ENCODE measurements at regions not wholly inside any gene's neighbourhood (a gene's known extent, or its start where the extent isn't known, plus 50 kb on each side); places are given as distances from the start of the nearest gene placed in this dataset.
"Not testable (repeated sequence)": the region's sequence is repeated elsewhere in the genome, so short reads cannot be mapped to it uniquely, and the experiment has no call there.

DNA sequence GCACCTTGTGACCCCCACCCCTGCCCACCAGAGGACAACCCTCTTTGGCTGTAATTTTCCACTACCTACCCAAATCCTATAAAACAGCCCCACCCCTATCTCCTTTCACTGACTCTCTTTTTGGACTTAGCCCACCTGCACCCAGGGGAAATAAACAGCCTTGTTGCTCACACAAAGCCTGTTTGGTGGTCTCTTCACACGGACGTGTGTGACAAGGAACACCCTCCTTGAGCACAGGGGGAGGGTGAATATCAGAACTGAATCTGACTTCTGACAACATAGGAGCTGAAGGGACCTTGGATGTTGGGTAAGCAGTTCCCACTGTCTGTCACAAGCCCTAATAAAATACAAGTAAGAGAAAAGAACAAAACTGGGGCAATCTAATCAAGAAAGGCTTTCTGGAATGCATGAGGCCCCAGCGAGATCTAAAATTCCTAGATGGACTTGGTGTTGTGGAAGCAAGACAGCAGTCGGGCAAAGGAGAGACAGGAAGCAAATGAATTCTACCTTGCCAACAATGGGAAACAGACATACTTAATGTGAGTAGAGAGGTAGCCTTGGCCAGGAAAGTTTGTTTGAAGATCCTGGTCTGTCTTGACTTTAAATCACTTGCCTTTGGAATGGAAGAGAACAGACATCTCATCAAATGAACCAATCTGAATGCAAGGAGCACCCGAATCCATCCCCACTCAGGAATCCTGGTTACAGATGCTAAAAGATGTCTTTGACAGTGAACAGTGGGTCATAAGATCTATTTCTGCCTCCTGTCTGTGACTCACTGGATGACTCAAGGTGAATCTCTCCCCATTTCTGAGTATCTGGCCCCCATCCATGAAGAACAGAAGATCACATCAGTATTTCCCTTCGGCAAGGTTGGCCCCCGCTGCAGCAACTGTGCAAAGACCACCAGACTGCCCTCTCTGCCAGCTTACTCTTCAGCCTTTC lies 53.3 kb downstream of the OLFML3 start:
- intact Hi-C loops (cut with micrococcal nuclease), result loop anchor here (10.0 kb wide), 1 partner anchor 52 kb away; no protein-coding TSS in a partner anchor
- no peaks in the 10 kb centered on the region for H3K36me3 Mint-ChIP-seq (ENCODE audit: low read depth)
- peaks cover 16% of the 10 kb centered on the region for H3K4me1 Mint-ChIP-seq (ENCODE audit: low read depth)
- no peak overlapping the region for H3K4me3 Mint-ChIP-seq
- H3K9me3 Mint-ChIP-seq, result no peaks in the 10 kb centered on the region
- no peak overlapping the region for H3K27ac Mint-ChIP-seq
- no peaks in the 10 kb centered on the region for H3K27me3 Mint-ChIP-seq

DNA sequence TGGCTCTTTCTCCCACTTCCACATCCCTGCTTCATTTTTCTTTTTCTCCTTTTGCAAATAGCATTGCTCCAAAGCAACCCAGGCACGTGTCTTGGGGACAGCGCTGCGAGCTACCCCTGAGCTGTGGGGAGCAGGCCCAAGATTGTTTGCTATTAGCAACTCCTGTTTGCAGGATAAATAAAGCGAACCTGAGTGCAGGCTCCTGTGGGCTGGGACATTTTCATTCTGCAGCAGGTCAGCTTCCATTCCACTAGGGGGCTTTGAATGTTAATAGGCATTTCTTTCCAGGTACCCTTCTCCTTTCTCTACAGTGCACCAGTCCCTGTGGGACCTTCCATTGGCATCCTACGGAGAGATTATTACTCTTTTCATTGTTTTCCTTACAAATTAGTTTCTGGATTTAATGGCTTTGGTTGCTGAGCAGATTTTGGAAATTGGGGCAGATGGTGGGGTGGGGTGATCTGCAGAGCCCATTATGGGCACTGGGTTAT lies 54.0 kb downstream of the OLFML3 start:
- Mint-ChIP-seq H3K27me3 (no peaks in the 10 kb centered on the region), H3K27ac (no peak overlapping the region), H3K9me3 (no peaks in the 10 kb centered on the region), H3K4me3 (no peak overlapping the region), H3K4me1 (ENCODE audit: low read depth) (peaks cover 16% of the 10 kb centered on the region), H3K36me3 (ENCODE audit: low read depth) (no peaks in the 10 kb centered on the region)
- intact Hi-C loops (cut with micrococcal nuclease), result loop anchor here (10.0 kb wide), 1 partner anchor 52 kb away; no protein-coding TSS in a partner anchor

DNA sequence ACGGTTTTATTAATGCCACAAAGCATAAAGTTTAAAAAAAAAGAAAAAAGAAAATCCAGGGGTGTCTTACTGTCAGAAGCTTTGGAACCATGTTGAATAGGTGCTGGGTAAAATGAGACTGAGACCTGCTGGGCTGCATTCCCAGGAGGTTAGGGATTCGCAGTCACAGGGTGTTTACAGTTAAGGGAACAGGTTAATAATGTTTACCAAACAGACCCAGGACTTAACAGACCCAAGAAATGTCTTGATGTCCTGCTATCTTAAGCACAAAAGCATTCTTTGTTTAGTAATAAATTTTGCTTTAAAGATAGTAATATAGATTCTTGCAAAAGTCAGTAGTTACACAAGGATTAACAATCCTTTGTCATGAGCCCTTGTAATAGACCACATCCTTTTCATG lies 54.7 kb downstream of the OLFML3 start:
- intact Hi-C loops (cut with micrococcal nuclease), result loop anchor here (10.0 kb wide), 1 partner anchor 51 kb away; no protein-coding TSS in a partner anchor
- Mint-ChIP-seq H3K4me3 (no peak overlapping the region), H3K4me1 (ENCODE audit: low read depth) (peaks cover 17% of the 10 kb centered on the region), H3K27me3 (no peaks in the 10 kb centered on the region), H3K36me3 (ENCODE audit: low read depth) (no peaks in the 10 kb centered on the region), H3K27ac (no peak overlapping the region), H3K9me3 (no peaks in the 10 kb centered on the region)

DNA sequence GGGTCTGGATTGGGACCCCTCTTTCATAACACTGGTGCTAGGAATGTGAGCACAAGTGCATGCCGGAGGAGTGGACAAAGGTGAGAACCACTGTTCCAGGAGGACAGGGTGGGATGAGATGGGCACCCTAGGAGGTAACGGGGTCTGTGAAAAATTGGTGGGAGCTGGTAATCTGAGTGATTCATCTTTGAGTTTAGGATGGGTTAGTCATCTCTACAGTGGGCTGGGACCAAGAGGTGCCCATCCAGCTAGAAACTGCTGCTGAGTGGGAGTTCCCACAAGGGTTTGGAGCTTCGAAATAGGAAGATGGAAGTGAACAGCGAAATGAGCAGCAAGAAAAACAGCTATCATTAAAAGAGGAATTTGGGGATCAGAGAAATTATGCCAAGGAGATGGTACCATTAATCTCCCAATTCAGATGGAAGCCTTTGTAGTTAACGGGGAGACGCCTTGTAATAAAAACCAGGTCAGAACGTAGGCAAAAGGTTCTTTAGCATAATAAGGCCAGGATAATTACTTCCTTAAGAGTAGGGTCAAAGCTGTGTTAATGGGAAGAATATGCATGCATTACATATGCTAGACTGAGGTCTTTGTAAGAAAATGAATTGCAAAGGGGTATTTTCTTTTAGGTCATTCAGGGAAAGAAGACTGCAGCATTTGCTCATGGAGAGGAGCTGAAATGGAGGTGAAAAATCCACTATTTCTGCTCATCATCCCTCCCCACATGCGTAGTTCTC lies 55.5 kb downstream of the OLFML3 start:
- Mint-ChIP-seq H3K36me3 (ENCODE audit: low read depth) (no peaks in the 10 kb centered on the region), H3K9me3 (no peaks in the 10 kb centered on the region), H3K4me1 (ENCODE audit: low read depth) (peaks cover 22% of the 10 kb centered on the region), H3K27ac (no peak overlapping the region), H3K4me3 (no peak overlapping the region), H3K27me3 (no peaks in the 10 kb centered on the region)
- intact Hi-C loops (cut with micrococcal nuclease), result loop anchor here (10.0 kb wide), 1 partner anchor 50 kb away; no protein-coding TSS in a partner anchor

DNA sequence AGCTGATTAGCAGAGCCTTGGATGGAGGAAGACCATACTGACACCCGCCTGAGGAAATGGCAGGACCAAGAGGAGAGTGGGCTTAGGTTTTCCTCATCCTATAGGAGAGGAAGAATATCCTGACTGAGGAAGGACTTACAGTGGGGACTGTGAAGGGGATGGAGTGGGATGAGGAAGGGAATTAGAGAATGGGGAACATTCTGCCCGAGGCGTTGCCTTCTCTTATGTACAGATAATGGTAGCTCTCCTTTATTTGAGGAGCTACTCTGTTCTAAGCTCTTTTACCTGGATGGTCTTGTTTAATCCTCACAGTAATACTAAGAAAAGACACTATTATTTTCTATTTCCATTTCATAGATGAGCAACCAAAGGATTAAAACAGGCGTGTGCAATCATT lies 56.0 kb downstream of the OLFML3 start:
- H3K27ac Mint-ChIP-seq, result no peak overlapping the region
- H3K4me3 Mint-ChIP-seq, result no peak overlapping the region
- no peaks in the 10 kb centered on the region for H3K36me3 Mint-ChIP-seq (ENCODE audit: low read depth)
- no peaks in the 10 kb centered on the region for H3K9me3 Mint-ChIP-seq
- no peaks in the 10 kb centered on the region for H3K27me3 Mint-ChIP-seq
- intact Hi-C loops (cut with micrococcal nuclease), result loop anchor here (10.0 kb wide), 1 partner anchor 49 kb away; no protein-coding TSS in a partner anchor
- H3K4me1 Mint-ChIP-seq (ENCODE audit: low read depth), result peaks cover 27% of the 10 kb centered on the region

DNA sequence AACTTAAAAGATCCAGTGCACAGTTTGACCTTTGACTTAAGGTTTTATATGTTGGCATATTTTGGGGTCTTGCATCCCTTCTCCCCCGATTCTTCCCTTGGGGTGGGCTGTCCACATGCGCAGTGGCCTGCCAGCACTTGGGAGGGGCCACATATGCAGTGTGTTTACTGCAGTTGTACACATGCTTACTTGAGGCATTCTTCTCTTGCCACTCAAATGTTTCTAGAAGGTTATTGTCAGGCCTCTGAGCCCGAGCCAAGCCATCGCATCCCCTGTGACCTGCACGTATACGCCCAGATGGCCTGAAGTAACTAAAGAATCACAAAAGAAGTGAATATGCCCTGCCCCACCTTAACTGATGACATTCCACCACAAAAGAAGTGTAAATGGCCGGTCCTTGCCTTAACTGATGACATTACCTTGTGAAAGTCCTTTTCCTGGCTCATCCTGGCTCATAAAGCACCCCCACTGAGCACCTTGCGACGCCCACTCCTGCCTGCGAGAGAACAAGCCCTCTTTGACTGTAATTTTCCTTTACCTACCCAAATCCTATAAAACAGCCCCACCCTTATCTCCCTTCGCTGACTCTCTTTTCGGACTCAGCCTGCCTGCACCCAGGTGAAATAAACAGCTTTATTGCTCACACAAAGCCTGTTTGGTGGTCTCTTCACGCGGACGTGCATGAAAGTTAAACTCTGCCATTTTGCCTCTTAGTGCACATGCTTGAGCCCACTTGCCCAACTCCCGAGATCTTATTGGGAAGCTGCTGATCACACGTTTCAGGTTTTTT lies 57.8 kb downstream of the OLFML3 start:
- H3K36me3 Mint-ChIP-seq (ENCODE audit: low read depth); H3K27ac Mint-ChIP-seq; H3K4me3 Mint-ChIP-seq; H3K9me3 Mint-ChIP-seq; H3K27me3 Mint-ChIP-seq: not testable (repeated sequence)
- intact Hi-C loops (cut with micrococcal nuclease), result loop anchor here (10.0 kb wide), 1 partner anchor 48 kb away; no protein-coding TSS in a partner anchor
- peaks cover 42% of the 10 kb centered on the region for H3K4me1 Mint-ChIP-seq (ENCODE audit: low read depth)

DNA sequence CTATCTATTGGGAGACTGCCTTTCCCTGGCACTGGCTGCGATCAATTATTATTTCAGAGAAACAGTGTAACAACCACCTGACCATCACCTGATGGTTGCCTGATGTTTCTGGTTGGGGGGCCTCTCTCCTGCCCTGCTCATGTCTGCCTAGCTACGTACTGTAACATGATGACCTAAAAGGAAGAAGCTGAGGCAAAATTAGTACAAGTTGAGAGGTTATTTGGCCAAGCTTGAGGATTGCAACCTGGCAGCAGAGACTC lies 58.3 kb downstream of the OLFML3 start:
- Mint-ChIP-seq H3K27ac (no peak overlapping the region), H3K27me3 (no peaks in the 10 kb centered on the region), H3K4me3 (no peak overlapping the region), H3K36me3 (ENCODE audit: low read depth) (no peaks in the 10 kb centered on the region), H3K9me3 (no peaks in the 10 kb centered on the region), H3K4me1 (ENCODE audit: low read depth) (peaks cover 45% of the 10 kb centered on the region)
- intact Hi-C loops (cut with micrococcal nuclease), result loop anchor here (10.0 kb wide), 1 partner anchor 47 kb away; no protein-coding TSS in a partner anchor

DNA sequence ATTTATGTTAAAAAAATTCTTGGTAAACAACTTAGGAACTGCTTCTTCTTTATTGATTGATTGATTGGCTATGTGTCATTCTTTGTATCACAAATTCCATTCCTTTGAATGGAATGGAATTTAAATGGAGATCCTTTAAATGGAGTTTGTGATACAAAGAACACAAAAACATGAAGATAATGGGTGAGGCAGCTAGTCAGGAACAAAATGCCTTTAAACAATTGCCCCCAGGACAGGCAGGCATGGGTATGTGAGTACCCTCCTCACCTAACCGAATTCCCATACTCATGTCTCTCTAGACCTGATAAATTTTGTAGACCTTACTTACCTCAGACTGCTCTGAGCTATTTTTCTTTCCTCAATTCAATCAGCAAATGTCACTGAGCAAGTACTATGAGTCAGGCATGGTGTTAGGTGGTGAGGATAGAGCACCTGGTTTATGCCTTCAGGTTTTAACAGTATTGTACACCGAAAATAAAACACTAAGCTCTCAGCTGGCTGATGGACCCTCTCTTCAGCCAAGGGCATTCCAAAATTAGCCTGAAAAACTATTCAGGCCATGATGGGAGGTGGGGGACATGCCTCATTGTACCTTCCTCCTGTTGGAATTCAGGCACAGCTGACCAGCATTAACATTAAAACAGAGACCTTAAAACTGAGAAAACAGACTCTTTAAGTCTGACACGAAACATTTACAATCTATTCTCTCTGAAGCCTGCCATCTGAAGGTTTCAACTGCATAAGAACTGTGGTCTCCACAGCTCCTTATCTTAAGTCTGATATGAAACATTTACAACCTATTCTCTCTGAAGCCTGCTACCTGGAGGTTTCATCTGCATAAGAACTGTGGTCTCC lies 58.9 kb downstream of the OLFML3 start:
- H3K36me3 Mint-ChIP-seq (ENCODE audit: low read depth), result no peaks in the 10 kb centered on the region
- no peak overlapping the region for H3K4me3 Mint-ChIP-seq
- no peaks in the 10 kb centered on the region for H3K9me3 Mint-ChIP-seq
- peaks cover 45% of the 10 kb centered on the region for H3K4me1 Mint-ChIP-seq (ENCODE audit: low read depth)
- no peaks in the 10 kb centered on the region for H3K27me3 Mint-ChIP-seq
- intact Hi-C loops (cut with micrococcal nuclease), result loop anchor here (10.0 kb wide), 1 partner anchor 47 kb away; no protein-coding TSS in a partner anchor
- H3K27ac Mint-ChIP-seq, result no peak overlapping the region

Data from dendritic cell treated with granulocyte-macrophage colony-stimulating factor and Interleukin-4, amounts not matched to agents 40 ng/mL and 50 ng/mL, for 4 days (primary cell).